Heart left ventricle (tissue), 13 donors: ENCODE measurements at regions not wholly inside any gene's neighbourhood (a gene's known extent, or its start where the extent isn't known, plus 50 kb on each side); places are given as distances from the start of the nearest gene placed in this dataset.

Experiments used
- POLR2A ChIP-seq, 2 donors: fragments of 450-650 bp; IDR thresholded peaks; one replicate each; pipeline ENCODE4 v1.6.1; 2017; ENCODE audit warnings: antibody characterized with exemption in 2 of 2, mild to moderate bottlenecking in 2 of 2, moderate library complexity in 2 of 2
- TF ChIP-seq, protein P1 (sequence below), 12 donors: fragments of 200-600 bp; sonication (generic) in 4 of 12; IDR thresholded peaks; one replicate each; pipeline versions ENCODE4 v1.5.0 to v1.8.0; 2018 to 2022; ENCODE audit warnings: antibody characterized with exemption in 12 of 12, mild to moderate bottlenecking in 5 of 12
- donor health status: ischemic (EF 13 %, LVEDD 7.1; RV severe dilation, severe dysfunction).
- donor health status: DM: no; HTN: yes; CAD: no.
- donor health status: DM: no; HTN: no; CAD: no.
- donor health status: ischemic (EF 25% LVEDD 6.9; RV normal size, moderate dysfunction).
- donor health status: ischemic (EF 25% LVEDD 5.7; RV mildly dilated, moderate dysfunction).
- donor health status: ischemic (EF 35%, LVEDD 5.7; RV mildly dilated, moderate dysfunction).
- donor health status: nonischemic (EF 11% LVEDD 7.7; RV severe dilation, severe dysfunction).
- donor health status: DM: yes; HTN: yes; CAD: no.
- donor health status: PGD.
- donor health status: ischemic (EF 29% LVEDD 5.4; RV normal size, mild dysfunction).
- donor health status: nonischemic (EF 23%, LVEDD 6.1; RV moderate dilation, normal function).

GRCh38 chrX:10393241-10393640 is 227.1 kb downstream of the MID1 start:
- TF ChIP-seq POLR2A (IDR thresholded peaks at IDR 0.05): no peak
- TF ChIP-seq, protein P1, sequence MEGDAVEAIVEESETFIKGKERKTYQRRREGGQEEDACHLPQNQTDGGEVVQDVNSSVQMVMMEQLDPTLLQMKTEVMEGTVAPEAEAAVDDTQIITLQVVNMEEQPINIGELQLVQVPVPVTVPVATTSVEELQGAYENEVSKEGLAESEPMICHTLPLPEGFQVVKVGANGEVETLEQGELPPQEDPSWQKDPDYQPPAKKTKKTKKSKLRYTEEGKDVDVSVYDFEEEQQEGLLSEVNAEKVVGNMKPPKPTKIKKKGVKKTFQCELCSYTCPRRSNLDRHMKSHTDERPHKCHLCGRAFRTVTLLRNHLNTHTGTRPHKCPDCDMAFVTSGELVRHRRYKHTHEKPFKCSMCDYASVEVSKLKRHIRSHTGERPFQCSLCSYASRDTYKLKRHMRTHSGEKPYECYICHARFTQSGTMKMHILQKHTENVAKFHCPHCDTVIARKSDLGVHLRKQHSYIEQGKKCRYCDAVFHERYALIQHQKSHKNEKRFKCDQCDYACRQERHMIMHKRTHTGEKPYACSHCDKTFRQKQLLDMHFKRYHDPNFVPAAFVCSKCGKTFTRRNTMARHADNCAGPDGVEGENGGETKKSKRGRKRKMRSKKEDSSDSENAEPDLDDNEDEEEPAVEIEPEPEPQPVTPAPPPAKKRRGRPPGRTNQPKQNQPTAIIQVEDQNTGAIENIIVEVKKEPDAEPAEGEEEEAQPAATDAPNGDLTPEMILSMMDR (IDR thresholded peaks at IDR 0.05): no peak
